ENCODE measurements at regions not wholly inside any gene's neighbourhood (a gene's known extent, or its start where the extent isn't known, plus 50 kb on each side); places are given as distances from the start of the nearest gene placed in this dataset.
"Not testable (repeated sequence)": the region's sequence is repeated elsewhere in the genome, so short reads cannot be mapped to it uniquely, and the experiment has no call there.

DNA sequence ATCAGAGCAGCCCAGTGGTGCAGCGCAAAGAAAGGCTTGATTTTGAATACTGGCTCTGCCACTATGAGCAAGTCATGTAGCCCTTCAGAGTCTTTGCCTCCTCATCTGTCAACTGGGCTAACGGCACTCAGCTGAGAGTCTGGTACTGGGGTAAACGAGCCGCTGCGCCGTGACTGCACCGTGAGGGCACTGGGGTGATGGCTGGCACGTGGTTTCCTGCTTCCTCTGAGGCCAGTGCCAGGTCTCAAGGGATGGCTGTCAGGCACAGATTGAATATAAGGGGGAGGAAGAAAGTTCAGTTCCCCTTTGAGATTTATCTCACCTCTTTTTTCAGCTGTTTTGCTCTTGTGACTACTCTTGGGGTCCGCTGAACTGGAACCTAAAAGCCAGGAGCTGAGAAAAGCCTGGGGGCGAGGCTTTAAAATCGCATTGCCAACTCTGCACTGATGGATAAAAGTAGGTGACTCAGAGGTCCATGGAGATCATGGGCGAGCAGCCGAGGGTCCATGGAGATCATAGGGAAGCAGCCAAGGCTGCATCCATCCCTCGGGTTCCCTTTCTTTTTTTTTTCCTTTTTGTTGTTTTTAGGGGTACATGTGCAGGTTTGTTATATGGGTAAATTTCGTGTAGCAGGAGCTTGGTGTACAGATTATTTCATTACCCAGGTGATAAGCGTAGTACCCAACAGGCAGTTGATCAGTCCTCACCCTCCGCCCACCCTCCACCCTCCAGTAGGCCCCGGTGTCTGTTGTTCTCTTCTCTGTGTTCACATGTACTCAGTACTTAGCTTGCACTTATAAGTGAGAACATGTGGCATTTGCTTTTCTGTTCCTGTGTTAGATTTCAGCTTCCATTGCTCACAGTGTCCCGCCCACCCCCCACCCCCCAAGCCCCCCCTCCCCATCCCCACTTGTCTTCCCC, 114.3 kb downstream of the SPP2 start:
- no peak for DNase-seq

DNA sequence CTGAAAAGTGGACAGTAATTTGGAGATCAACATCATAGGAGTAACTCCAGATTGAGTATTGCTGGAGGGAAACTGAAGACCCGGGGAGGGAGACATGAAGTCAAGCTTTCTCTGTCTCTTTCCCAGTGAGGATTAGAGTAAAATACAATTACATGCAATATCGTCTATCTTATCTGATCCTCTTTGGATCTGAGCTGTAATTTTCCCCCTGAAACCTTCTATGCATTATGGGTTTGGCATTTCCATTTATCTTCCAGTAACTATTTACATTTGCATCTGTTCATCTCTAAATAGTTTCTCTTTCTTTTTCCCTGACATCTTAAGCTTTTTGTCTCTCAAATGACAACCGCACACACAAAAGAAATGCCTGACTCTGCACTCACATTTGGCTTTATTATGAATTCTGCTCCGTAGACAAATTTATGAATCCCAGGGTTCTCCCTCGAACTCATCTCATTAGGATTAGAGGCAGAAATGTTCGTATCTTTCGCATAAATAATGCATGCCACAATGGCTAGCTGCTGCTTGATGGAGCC, 113.1 kb downstream of the SPP2 start:
- no peak for DNase-seq

- no peak for DNase-seq
These were observed 112.4 kb downstream of the SPP2 start for GRCh38 chr2:234162861-234163260.

- DNase-seq = no peak
These were observed 111.4 kb downstream of the SPP2 start for GRCh38 chr2:234161932-234162331.

GRCh38 chr2:234158812-234159211, 108.3 kb downstream of the SPP2 start:
- DNase-seq = no peak

GRCh38 chr2:234157817-234158588, 107.5 kb downstream of the SPP2 start:
- no peak for DNase-seq

DNA sequence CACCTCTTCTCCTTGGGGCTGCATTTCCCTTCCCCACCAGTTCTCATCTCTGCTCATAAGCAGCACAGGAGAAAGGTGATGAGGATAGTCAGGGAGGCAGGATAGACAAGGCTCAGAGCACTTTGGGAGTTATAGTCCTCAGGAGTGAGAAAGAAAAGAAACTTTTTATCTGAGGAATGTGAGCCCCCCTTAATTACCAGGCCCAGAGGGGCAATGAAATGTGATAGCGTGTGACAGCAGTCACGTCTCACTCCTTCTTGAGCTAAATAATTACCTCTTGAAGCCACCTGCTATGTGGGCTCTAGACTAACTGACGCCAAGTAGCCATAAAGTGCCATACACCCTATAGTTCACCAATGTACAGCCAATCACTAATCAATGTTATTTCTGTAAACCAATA, 105.8 kb downstream of the SPP2 start:
- DNase-seq = no peak

GRCh38 chr2:234152835-234153234, 102.3 kb downstream of the SPP2 start:
- DNase-seq = not testable (repeated sequence)

GRCh38 chr2:234147335-234147861, 96.9 kb downstream of the SPP2 start:
- no peak for DNase-seq

DNA sequence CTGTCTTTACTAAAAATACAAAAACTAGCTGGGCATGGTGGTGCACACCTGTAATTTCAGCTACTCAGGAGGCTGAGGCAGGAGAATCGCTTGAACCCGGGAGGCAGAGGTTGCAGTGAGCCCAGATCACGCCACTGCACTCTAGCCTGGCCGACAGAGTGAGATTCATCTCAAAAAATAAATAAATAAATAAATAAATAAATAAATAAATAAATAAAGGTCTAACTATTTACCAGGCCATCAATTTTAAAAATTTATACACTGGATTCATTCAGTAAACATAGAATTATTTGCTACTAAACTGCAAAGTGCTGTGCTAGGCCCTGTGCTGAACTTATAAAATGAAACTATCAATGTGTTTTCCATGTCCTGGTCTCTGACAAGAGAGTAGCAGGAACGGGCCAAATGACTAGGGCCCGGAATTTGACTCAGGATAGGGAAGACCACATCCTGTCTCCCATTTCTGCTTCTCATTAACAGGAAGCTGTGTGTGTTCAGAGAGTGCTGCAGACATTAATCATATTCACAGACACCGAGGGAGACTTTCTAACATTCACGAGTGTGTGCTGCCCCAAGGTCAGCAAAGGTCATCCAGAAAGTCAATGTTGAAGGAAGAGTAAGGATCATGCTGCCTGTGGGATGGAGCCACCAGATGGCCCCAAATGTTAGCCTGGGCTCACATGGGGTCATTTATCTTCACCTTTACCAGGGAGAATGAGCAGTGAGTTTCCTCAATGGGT, 95.8 kb downstream of the SPP2 start:
- DNase-seq = no peak

- DNase-seq = no peak
These were observed 95.0 kb downstream of the SPP2 start for GRCh38 chr2:234145511-234145910.

- DNase-seq = no peak
These were observed 94.6 kb downstream of the SPP2 start for GRCh38 chr2:234145057-234145456.

GRCh38 chr2:234143896-234144295, 93.4 kb downstream of the SPP2 start:
- no peak for DNase-seq

GRCh38 chr2:234142530-234142929, 92.0 kb downstream of the SPP2 start:
- DNase-seq = no peak

- DNase-seq = no peak
These were observed 89.3 kb downstream of the SPP2 start for GRCh38 chr2:234139755-234140154.

DNA sequence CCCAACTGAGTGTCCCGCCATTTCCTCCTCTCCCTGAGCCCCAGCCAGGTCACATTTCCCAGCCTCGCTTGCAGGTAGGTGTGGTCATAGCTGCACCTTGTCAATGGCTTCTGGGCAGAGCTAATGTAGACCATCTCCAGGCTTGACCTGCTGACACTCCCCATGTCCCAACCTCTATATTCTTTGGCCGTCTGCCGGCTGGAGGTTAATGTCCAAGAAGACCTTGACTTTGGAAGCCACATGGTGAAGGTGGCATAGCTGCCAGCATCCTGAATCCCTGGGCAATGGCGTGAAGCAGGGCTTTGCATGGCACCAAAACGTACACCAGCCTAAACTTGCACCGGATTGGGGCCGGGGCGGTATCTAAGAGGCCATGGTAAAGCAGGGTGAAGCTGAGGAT, 88.3 kb downstream of the SPP2 start:
- DNase-seq = no peak

DNA sequence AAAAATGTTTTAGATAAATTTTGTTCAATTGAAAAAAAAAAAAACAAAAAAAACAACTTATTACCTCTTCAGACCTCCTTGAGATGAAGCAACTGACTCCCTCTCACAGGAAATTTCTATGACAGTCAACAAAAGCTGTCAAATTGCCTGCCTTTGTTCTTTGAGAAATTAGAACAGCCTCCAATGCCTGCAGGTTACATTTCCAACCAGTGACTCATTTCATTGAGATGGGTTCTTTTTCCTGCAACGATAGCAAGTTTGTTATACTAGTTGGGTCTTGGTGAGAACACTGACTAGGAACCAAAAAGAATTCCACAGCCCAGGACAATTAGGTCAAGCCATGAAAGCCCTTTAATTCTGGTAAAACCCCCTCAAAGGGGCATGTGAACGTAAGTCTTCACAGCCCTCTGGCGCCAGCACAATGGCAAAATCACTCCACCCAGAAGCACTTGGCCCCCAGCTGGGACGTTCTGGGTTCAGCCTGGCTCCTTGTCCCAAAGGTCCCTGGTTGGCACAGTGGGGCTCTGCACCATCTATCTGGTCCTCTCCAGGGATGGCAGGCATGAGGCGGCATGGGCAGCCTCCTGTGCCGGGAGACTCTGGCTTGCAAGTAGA, 87.0 kb downstream of the SPP2 start:
- DNase-seq = no peak

GRCh38 chr2:234136461-234136860, 86.0 kb downstream of the SPP2 start:
- no peak for DNase-seq

DNA sequence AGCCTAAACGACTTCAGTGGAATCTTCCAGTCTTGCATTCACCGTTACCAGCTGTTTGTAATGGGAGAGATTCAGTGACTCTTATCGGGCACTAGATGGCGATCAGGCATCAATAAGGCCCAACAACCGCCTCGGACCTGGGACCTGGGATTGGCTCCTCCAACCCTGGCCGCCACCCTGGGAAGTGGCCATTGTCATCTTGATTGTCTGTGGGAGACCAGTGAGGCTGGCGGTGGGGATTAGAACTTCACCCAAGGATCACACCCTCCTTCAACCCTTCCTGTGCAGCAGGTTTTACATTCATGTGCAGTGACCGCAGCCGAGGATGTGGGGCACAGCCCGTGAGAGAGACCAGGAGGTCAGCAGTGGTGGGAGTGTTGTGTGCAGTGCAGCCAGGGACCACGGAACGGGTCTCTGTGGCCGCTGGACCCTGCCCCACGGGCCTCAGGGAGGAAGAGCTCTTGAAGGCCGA, 85.3 kb downstream of the SPP2 start:
- DNase-seq = peak in 33 of 56 donors; percentile 1 to 62 (median 17)

DNA sequence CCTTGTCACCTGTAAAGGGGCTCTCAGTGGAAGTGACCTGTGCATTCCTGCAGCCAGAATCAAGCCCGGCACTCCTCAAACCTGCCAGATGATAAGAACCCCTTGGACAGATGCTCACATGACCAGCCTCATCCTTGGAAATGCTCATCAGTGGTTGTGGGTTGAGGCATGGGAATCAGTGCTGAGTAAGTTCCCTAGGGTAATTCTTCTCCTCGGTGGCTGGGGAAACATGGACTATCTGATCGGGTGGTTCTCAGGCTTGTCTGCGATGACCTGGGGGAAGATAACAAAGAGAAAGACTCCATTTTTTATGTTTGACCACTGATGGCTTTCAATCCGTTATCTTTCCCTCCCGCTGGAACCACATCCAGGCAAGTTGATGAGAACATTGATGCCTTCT, 84.0 kb downstream of the SPP2 start:
- no peak for DNase-seq

DNA sequence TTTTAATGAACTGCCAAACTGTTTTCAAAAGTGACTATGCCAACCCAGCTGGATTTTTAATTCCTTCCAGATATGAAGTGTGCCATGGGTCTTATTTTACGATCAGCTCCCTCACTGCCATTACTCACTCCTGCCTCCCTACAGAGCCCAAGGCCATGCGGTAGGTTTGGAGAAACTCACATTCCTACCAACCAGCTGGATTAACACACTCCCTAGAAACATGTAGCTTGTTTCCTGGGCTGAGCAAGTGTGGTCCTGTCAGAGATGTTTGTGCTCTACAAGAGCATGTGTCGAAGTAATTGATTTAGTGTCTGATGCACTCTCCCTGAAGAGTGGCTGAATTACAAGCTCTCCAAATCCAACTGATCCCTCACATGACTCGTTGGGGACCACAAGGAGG, 82.5 kb downstream of the SPP2 start:
- DNase-seq = no peak
